Muscle layer of duodenum (tissue), 2 donors: ENCODE measurements at regions not wholly inside any gene's neighbourhood (a gene's known extent, or its start where the extent isn't known, plus 50 kb on each side); places are given as distances from the start of the nearest gene placed in this dataset.
"Not testable (repeated sequence)": the region's sequence is repeated elsewhere in the genome, so short reads cannot be mapped to it uniquely, and the experiment has no call there.

Source experiments
- H3K27ac ChIP-seq: one replicate; pipeline ENCODE4 v1.7.0; 2013; ENCODE audit warnings: mild to moderate bottlenecking, low read length
- H3K27me3 ChIP-seq: one replicate; pipeline ENCODE4 v1.7.0; 2013; ENCODE audit warnings: low read depth, mild to moderate bottlenecking, control low read depth, low read length
- H3K36me3 ChIP-seq, 2 donors: one replicate each; pipeline ENCODE4 v1.7.0; 2013; ENCODE audit warnings: low read length in 2 of 2, control low read depth in 1 of 2, mild to moderate bottlenecking in 1 of 2; ENCODE audit not compliant: insufficient read depth in 2 of 2, control insufficient read depth in 1 of 2
- H3K4me1 ChIP-seq, 2 donors: one replicate each; pipeline ENCODE4 v1.7.0; 2013; ENCODE audit warnings: low read length in 2 of 2, mild to moderate bottlenecking in 2 of 2, control low read depth in 1 of 2, moderate library complexity in 1 of 2; ENCODE audit not compliant: insufficient read depth in 2 of 2, control insufficient read depth in 1 of 2
- H3K4me3 ChIP-seq, 2 donors: one replicate each; pipeline ENCODE4 v1.7.0; 2013; ENCODE audit warnings: low read length in 2 of 2, low read depth in 1 of 2, mild to moderate bottlenecking in 1 of 2
- H3K9me3 ChIP-seq, 2 donors: one replicate each; pipeline ENCODE4 v1.7.0; 2013; ENCODE audit warnings: low read length in 2 of 2, control low read depth in 1 of 2, mild to moderate bottlenecking in 1 of 2; ENCODE audit not compliant: control insufficient read depth in 1 of 2
- donor health status: healthy.

- not testable (repeated sequence) for H3K36me3 ChIP-seq, H3K27ac ChIP-seq, H3K9me3 ChIP-seq, H3K4me3 ChIP-seq, H3K27me3 ChIP-seq, H3K4me1 ChIP-seq
Measured at GRCh38 chr5:26485146-26485860, 553.1 kb downstream of the CDH9 start.

GRCh38 chr5:26482810-26483375 is 555.5 kb downstream of the CDH9 start:
- Histone ChIP-seq H3K4me3 (peak overlapping the region; percentile 44 to 51), H3K9me3 (no peaks in the 10 kb centered on the region), H3K27ac (no peak overlapping the region), H3K36me3 (no peaks in the 10 kb centered on the region), H3K4me1 (no peaks in the 10 kb centered on the region), H3K27me3 (no peaks in the 10 kb centered on the region)

GRCh38 chr5:26482076-26482809 is 556.1 kb downstream of the CDH9 start:
- no peaks in the 10 kb centered on the region for H3K4me1 ChIP-seq
- no peaks in the 10 kb centered on the region for H3K27me3 ChIP-seq
- H3K36me3 ChIP-seq = no peaks in the 10 kb centered on the region
- no peak overlapping the region for H3K27ac ChIP-seq
- H3K4me3 ChIP-seq = peak overlapping the region; percentile 44 to 51
- H3K9me3 ChIP-seq = no peaks in the 10 kb centered on the region

GRCh38 chr5:26470439-26470838 is 567.9 kb downstream of the CDH9 start:
- Histone ChIP-seq H3K27me3 (no peaks in the 10 kb centered on the region), H3K4me3 (no peak overlapping the region), H3K36me3 (no peaks in the 10 kb centered on the region), H3K9me3 (no peaks in the 10 kb centered on the region), H3K27ac (no peak overlapping the region), H3K4me1 (no peaks in the 10 kb centered on the region)

GRCh38 chr5:26439121-26439520 is 599.3 kb downstream of the CDH9 start:
- Histone ChIP-seq H3K9me3 (peaks cover 0 to 2% of the 10 kb centered on the region in 2 donors), H3K4me1 (no peaks in the 10 kb centered on the region), H3K27me3 (no peaks in the 10 kb centered on the region), H3K36me3 (no peaks in the 10 kb centered on the region), H3K27ac (no peak overlapping the region), H3K4me3 (no peak overlapping the region)

- Histone ChIP-seq H3K4me3 (no peak overlapping the region), H3K27me3 (no peaks in the 10 kb centered on the region), H3K36me3 (no peaks in the 10 kb centered on the region), H3K27ac (no peak overlapping the region), H3K9me3 (no peaks in the 10 kb centered on the region), H3K4me1 (no peaks in the 10 kb centered on the region)
Measured at GRCh38 chr5:26434688-26435087, 603.7 kb downstream of the CDH9 start.

- H3K4me1 ChIP-seq = no peaks in the 10 kb centered on the region
- no peaks in the 10 kb centered on the region for H3K36me3 ChIP-seq
- no peaks in the 10 kb centered on the region for H3K9me3 ChIP-seq
- no peak overlapping the region for H3K27ac ChIP-seq
- no peak overlapping the region for H3K4me3 ChIP-seq
- H3K27me3 ChIP-seq = no peaks in the 10 kb centered on the region
Measured at GRCh38 chr5:26432386-26432785, 606.0 kb downstream of the CDH9 start.

- Histone ChIP-seq H3K4me3 (no peak overlapping the region), H3K9me3 (no peaks in the 10 kb centered on the region), H3K27me3 (no peaks in the 10 kb centered on the region), H3K36me3 (no peaks in the 10 kb centered on the region), H3K4me1 (no peaks in the 10 kb centered on the region), H3K27ac (no peak overlapping the region)
Measured at GRCh38 chr5:26430323-26430722, 608.1 kb downstream of the CDH9 start.

GRCh38 chr5:26427281-26427680 is 611.1 kb downstream of the CDH9 start:
- no peaks in the 10 kb centered on the region for H3K9me3 ChIP-seq
- no peak overlapping the region for H3K27ac ChIP-seq
- no peak overlapping the region for H3K4me3 ChIP-seq
- no peaks in the 10 kb centered on the region for H3K27me3 ChIP-seq
- H3K4me1 ChIP-seq = no peaks in the 10 kb centered on the region
- no peaks in the 10 kb centered on the region for H3K36me3 ChIP-seq

- Histone ChIP-seq H3K9me3 (no peaks in the 10 kb centered on the region), H3K27me3 (no peaks in the 10 kb centered on the region), H3K4me3 (no peak overlapping the region), H3K4me1 (no peaks in the 10 kb centered on the region), H3K27ac (no peak overlapping the region), H3K36me3 (no peaks in the 10 kb centered on the region)
Measured at GRCh38 chr5:26419987-26420386, 618.4 kb downstream of the CDH9 start.

- Histone ChIP-seq H3K4me1 (no peaks in the 10 kb centered on the region), H3K27ac (no peak overlapping the region), H3K9me3 (no peaks in the 10 kb centered on the region), H3K4me3 (no peak overlapping the region), H3K36me3 (no peaks in the 10 kb centered on the region), H3K27me3 (no peaks in the 10 kb centered on the region)
Measured at GRCh38 chr5:26416911-26417310, 621.5 kb downstream of the CDH9 start.
